H9 (cell line): ENCODE measurements at regions not wholly inside any gene's neighbourhood (a gene's known extent, or its start where the extent isn't known, plus 50 kb on each side); places are given as distances from the start of the nearest gene placed in this dataset.

ENCODE experiments used
- DNase-seq: peaks from one replicate; pipeline ENCODE4 v3.0.0-alpha.2; 2017
- H2AFZ ChIP-seq: one replicate; pipeline ENCODE4 v1.6.1; 2013; ENCODE audit warnings: mild to moderate bottlenecking, low read length, control low read depth, moderate library complexity
- H2AK5ac ChIP-seq: 2 replicates; pipeline ENCODE4 v1.6.1; 2013; ENCODE audit warnings: low read length, control low read depth, mixed read lengths; ENCODE audit not compliant: insufficient read length
- H2BK120ac ChIP-seq: one replicate; pipeline ENCODE4 v1.6.1; 2013; ENCODE audit warnings: low read depth, mild to moderate bottlenecking, low read length, control low read depth, inconsistent platforms; ENCODE audit not compliant: poor library complexity, severe bottlenecking
- H2BK12ac ChIP-seq: 2 replicates; pipeline ENCODE4 v1.6.1; 2013; ENCODE audit warnings: low read length, control low read depth, mixed read lengths, low read depth; ENCODE audit not compliant: insufficient read length
- H2BK15ac ChIP-seq: 2 replicates; pipeline ENCODE4 v1.6.1; 2013; ENCODE audit warnings: low read depth, low read length, control low read depth
- H2BK20ac ChIP-seq: one replicate; pipeline ENCODE4 v1.6.1; 2013; ENCODE audit warnings: low read depth, mild to moderate bottlenecking, low read length, control low read depth, inconsistent platforms; ENCODE audit not compliant: poor library complexity, severe bottlenecking
- H2BK5ac ChIP-seq: 2 replicates; pipeline ENCODE4 v1.6.1; 2013; ENCODE audit warnings: low read length, control low read depth, mixed read lengths; ENCODE audit not compliant: insufficient read length
- H3K14ac ChIP-seq: 2 replicates; pipeline ENCODE4 v1.6.1; 2013; ENCODE audit warnings: low read length, control low read depth; ENCODE audit not compliant: insufficient read depth
- H3K18ac ChIP-seq: 2 replicates; pipeline ENCODE4 v1.6.1; 2013; ENCODE audit warnings: low read depth, mild to moderate bottlenecking, mixed read lengths, low read length, control low read depth; ENCODE audit not compliant: insufficient read length
- H3K23ac ChIP-seq: 2 replicates; pipeline ENCODE4 v1.6.1; 2013; ENCODE audit warnings: low read length, control low read depth, mixed read lengths, low read depth; ENCODE audit not compliant: insufficient read length
- H3K23me2 ChIP-seq: 2 replicates; pipeline ENCODE4 v1.6.1; 2013; ENCODE audit warnings: low read depth, mild to moderate bottlenecking, mixed read lengths, low read length, control low read depth; ENCODE audit not compliant: insufficient read length, poor library complexity, severe bottlenecking
- H3K27ac ChIP-seq: 2 replicates; pipeline ENCODE4 v1.5.1; 2013; ENCODE audit warnings: low read length, control low read depth, mixed read lengths, low read depth; ENCODE audit not compliant: insufficient read length
- H3K27me3 ChIP-seq: 2 replicates; pipeline ENCODE4 v1.6.1; 2013; ENCODE audit warnings: low read length, control low read depth, inconsistent platforms; ENCODE audit not compliant: insufficient read depth
- H3K4ac ChIP-seq: 2 replicates; pipeline ENCODE4 v1.6.1; 2013; ENCODE audit warnings: low read depth, mild to moderate bottlenecking, control low read depth, inconsistent platforms, low read length, moderate library complexity
- H3K4me1 ChIP-seq: 2 replicates; pipeline ENCODE4 v1.6.1; 2013; ENCODE audit warnings: low read length, control low read depth, inconsistent platforms; ENCODE audit not compliant: insufficient read depth
- H3K4me2 ChIP-seq: 2 replicates; pipeline ENCODE4 v1.6.1; 2013; ENCODE audit warnings: low read length, control low read depth, mixed read lengths; ENCODE audit not compliant: insufficient read length, insufficient read depth
- H3K56ac ChIP-seq: 2 replicates; pipeline ENCODE4 v1.6.1; 2013; ENCODE audit warnings: low read depth, mild to moderate bottlenecking, mixed read lengths, low read length, control low read depth; ENCODE audit not compliant: insufficient read length
- H3K79me1 ChIP-seq: 2 replicates; pipeline ENCODE4 v1.6.1; 2013; ENCODE audit warnings: low read depth, mild to moderate bottlenecking, moderate library complexity, low read length, control low read depth, inconsistent platforms; ENCODE audit not compliant: insufficient read depth, poor library complexity, severe bottlenecking
- H3K79me2 ChIP-seq: 2 replicates; pipeline ENCODE4 v1.6.1; 2013; ENCODE audit warnings: low read length, control low read depth, inconsistent platforms; ENCODE audit not compliant: insufficient read depth
- H3K9ac ChIP-seq: 2 replicates; pipeline ENCODE4 v1.6.1; 2013; ENCODE audit warnings: low read length, control low read depth, mixed read lengths; ENCODE audit not compliant: insufficient read length; ENCODE audit errors: extremely low read depth
- H3K9me3 ChIP-seq: one replicate; pipeline ENCODE4 v1.6.1; 2013; ENCODE audit warnings: low read depth, low read length, inconsistent platforms; ENCODE audit not compliant: control insufficient read depth
- H3T11ph ChIP-seq: one replicate; pipeline ENCODE4 v1.6.1; 2013; ENCODE audit warnings: mild to moderate bottlenecking, low read length, control low read depth, inconsistent platforms
- H4K20me1 ChIP-seq: one replicate; pipeline ENCODE4 v1.6.1; 2013; ENCODE audit not compliant: control insufficient read depth, insufficient read length, insufficient read depth
- H4K5ac ChIP-seq: 2 replicates; pipeline ENCODE4 v1.6.1; 2013; ENCODE audit warnings: low read depth, mild to moderate bottlenecking, mixed read lengths, low read length, control low read depth; ENCODE audit not compliant: insufficient read length
- H4K8ac ChIP-seq: replicated peaks from 2 replicates; pipeline ENCODE4 v1.6.1; 2013; ENCODE audit warnings: low read length, control low read depth, mixed read lengths, low read depth; ENCODE audit not compliant: insufficient read length
- H4K91ac ChIP-seq: 2 replicates; pipeline ENCODE4 v1.6.1; 2013; ENCODE audit warnings: low read depth, mild to moderate bottlenecking, moderate library complexity, mixed read lengths, low read length, control low read depth; ENCODE audit not compliant: insufficient read length
- H3K27ac Mint-ChIP-seq, 3 experiments: 2 replicates in 2 of 3; 3 replicates in 1 of 3; pipeline ENCODE4 v1.8.0; 2020 to 2021; ENCODE audit warnings: mixed read lengths in 3 of 3, mild to moderate bottlenecking in 1 of 3, moderate library complexity in 1 of 3
- H3K27me3 Mint-ChIP-seq: 2 replicates; pipeline ENCODE4 v1.8.0; 2021; ENCODE audit warnings: low read depth, mild to moderate bottlenecking, moderate library complexity, mixed read lengths
- H3K36me3 Mint-ChIP-seq, 3 experiments: 2 replicates in 2 of 3; 3 replicates in 1 of 3; pipeline ENCODE4 v1.8.0; 2020 to 2021; ENCODE audit warnings: low read depth in 3 of 3, mixed read lengths in 3 of 3; ENCODE audit not compliant: insufficient read depth in 1 of 3
- H3K4me1 Mint-ChIP-seq, 2 experiments: 2 replicates each; pipeline ENCODE4 v1.8.0; 2020; ENCODE audit warnings: mixed read lengths in 2 of 2
- H3K4me3 Mint-ChIP-seq, 2 experiments: 2 replicates in 1 of 2; 3 replicates in 1 of 2; pipeline ENCODE4 v1.8.0; 2020 to 2021; ENCODE audit warnings: mild to moderate bottlenecking in 2 of 2, mixed read lengths in 2 of 2, moderate library complexity in 1 of 2
- H3K9me3 Mint-ChIP-seq, 2 experiments: 2 replicates in 1 of 2; 3 replicates in 1 of 2; pipeline ENCODE4 v1.8.0; 2020; ENCODE audit warnings: mild to moderate bottlenecking in 2 of 2, mixed read lengths in 2 of 2, moderate library complexity in 1 of 2
- CTCF ChIP-seq: fragments of 200-600 bp; sonication (generic); conservative IDR thresholded peaks from 3 replicates; pipeline ENCODE4 v1.8.0; 2021; ENCODE audit warnings: antibody characterized with exemption, mild to moderate bottlenecking

DNA sequence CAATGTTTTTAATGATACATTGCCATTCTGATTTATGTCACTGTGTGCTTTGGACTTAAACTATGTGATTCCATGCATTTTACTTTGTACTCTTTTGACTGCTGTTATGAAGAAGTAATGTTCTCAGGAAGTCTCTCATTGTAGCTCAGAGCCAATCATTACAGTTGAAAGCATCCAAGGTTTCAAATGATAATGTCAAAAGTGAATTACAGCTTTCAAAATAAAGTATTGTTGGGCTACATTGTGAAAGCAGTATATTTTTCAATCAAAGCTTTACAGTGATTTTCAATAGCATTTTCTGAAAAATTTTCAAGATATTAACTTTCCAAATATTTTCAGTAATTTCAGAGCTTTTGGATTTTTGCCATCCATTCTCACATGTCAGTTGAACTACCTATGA is 243.6 kb downstream of the ZIC4 start:
- Histone ChIP-seq H2BK12ac (no peak overlapping the region), H3K79me1 (no peaks in the 10 kb centered on the region), H3K23me2 (no peaks in the 10 kb centered on the region), H2BK120ac (no peak overlapping the region), H2BK20ac (no peak overlapping the region), H2BK15ac (no peak overlapping the region), H3K4ac (no peak overlapping the region), H3K14ac (no peak overlapping the region), H3K4me1 (no peaks in the 10 kb centered on the region; the same call in 1 of the 2 replicates), H3K18ac (no peak overlapping the region), H3K23ac (no peak overlapping the region), H3K79me2 (no peaks in the 10 kb centered on the region), H3K9me3 (no peaks in the 10 kb centered on the region), H2BK5ac (no peak overlapping the region), H3T11ph (no peak overlapping the region), H3K56ac (no peak overlapping the region), H3K27ac (no peak overlapping the region), H2AFZ (no peak overlapping the region), H4K91ac (no peak overlapping the region), H4K5ac (no peak overlapping the region), H3K27me3 (no peaks in the 10 kb centered on the region), H3K9ac (no peak overlapping the region), H4K8ac (no peak overlapping the region), H3K4me2 (no peak overlapping the region), H4K20me1 (no peaks in the 10 kb centered on the region), H2AK5ac (no peak overlapping the region)
- no peaks in the 10 kb centered on the region; a peak in 1 of 4 replicates for H3K4me1 Mint-ChIP-seq
- H3K4me3 Mint-ChIP-seq, result no peak overlapping the region
- no peak overlapping the region for H3K27ac Mint-ChIP-seq
- DNase-seq, result no peak
- H3K27me3 Mint-ChIP-seq, result no peaks in the 10 kb centered on the region
- no peaks in the 10 kb centered on the region for H3K36me3 Mint-ChIP-seq
- no peaks in the 10 kb centered on the region; a peak in 1 of 5 replicates for H3K9me3 Mint-ChIP-seq
- TF ChIP-seq CTCF, result no peak
